ENCODE measurements at regions not wholly inside any gene's neighbourhood (a gene's known extent, or its start where the extent isn't known, plus 50 kb on each side); places are given as distances from the start of the nearest gene placed in this dataset.
"Not testable (repeated sequence)": the region's sequence is repeated elsewhere in the genome, so short reads cannot be mapped to it uniquely, and the experiment has no call there.

DNA sequence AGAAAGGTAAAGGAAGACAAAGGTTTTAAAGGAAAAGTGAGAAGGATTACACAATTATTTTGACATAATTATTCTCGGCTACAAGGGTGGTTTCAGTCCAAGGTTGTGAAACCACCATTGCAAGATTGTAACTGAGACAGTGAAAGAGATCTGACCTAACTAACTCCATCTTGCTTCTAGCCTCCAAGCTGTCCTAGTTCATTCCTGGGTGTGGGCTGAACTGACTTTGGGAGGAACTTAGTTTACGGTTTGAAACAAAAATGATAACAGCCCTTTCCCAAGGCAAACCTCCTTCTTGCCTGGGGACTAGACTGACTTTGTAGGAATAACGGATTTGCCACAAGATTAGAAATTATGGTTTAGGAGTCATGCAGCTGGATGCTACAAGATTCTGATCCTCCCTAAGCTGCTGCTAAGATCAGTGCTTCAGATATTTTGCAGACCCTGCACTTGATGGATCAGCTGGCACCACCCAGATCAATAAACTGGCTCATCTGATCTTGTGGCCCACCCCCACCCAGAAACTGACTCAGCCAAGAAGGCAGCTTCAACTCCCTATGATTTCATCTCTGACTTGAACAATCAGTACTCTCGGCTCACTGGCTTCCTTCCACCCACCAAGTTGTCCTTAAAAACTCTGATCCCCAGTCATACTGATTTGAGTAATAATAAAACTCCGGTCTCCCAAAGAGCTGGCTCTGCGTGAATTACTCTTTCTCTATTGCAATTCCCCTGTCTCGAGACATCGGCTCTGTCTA is 57.7 kb upstream of the AADACL2 start:
- DNase-seq (ENCODE audit: low read depth in 2 of 2): peak in 1 of 2 donors; percentile 35
- H3K4me3 ChIP-seq (replicated peaks in 1 of 2; ENCODE audit: low read depth in 2 of 2, low read length in 2 of 2): no peak overlapping the region
- TF ChIP-seq, protein P1, sequence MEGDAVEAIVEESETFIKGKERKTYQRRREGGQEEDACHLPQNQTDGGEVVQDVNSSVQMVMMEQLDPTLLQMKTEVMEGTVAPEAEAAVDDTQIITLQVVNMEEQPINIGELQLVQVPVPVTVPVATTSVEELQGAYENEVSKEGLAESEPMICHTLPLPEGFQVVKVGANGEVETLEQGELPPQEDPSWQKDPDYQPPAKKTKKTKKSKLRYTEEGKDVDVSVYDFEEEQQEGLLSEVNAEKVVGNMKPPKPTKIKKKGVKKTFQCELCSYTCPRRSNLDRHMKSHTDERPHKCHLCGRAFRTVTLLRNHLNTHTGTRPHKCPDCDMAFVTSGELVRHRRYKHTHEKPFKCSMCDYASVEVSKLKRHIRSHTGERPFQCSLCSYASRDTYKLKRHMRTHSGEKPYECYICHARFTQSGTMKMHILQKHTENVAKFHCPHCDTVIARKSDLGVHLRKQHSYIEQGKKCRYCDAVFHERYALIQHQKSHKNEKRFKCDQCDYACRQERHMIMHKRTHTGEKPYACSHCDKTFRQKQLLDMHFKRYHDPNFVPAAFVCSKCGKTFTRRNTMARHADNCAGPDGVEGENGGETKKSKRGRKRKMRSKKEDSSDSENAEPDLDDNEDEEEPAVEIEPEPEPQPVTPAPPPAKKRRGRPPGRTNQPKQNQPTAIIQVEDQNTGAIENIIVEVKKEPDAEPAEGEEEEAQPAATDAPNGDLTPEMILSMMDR (IDR thresholded peaks at IDR 0.05; ENCODE audit: low read depth, low read length): no peak

DNA sequence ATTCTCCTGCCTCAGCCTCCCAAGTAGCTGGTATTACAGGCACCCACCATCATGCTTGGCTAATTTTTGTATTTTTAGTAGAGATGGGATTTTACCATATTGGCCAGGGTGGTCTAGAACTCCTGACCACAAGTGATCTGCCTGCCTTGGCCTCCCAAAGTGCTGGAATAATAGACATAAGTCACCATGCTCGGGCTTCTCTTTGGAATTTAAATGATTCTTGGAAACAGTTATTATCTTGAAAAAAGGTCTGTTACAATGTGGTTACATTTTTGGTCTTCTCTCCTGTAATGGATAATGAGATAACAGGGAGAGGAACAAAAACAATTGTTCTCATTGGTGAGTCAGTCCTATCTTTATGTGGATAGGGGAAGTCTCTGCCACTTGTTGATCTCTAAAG is 59.8 kb upstream of the AADACL2 start:
- no peak for DNase-seq (ENCODE audit: low read depth in 2 of 2)
- TF ChIP-seq, protein P1 (IDR thresholded peaks at IDR 0.05; ENCODE audit: low read depth, low read length): no peak
- no peak overlapping the region for H3K4me3 ChIP-seq (replicated peaks in 1 of 2; ENCODE audit: low read depth in 2 of 2, low read length in 2 of 2)

DNA sequence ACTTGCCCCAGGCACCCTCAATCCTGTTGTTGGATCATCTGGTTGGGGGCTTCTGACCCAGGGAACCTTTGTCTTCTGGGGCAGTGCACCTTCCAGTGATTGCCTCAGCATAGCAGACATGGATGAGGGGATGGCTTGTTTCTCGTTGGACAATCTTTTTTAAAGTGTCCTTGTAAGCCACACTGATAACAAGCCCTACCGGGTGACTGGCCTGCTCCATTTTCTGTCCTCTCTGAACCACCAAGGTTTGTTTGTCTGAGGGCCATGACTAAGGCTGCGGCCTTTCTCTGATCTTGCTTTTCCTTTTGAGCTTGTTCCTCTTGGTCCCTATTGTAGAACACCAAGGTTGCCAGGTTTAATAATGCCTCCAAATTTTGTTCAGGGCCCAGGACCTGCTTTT is 66.0 kb upstream of the AADACL2 start:
- DNase-seq (ENCODE audit: low read depth in 2 of 2); H3K4me3 ChIP-seq (replicated peaks in 1 of 2; ENCODE audit: low read depth in 2 of 2, low read length in 2 of 2): not testable (repeated sequence)

DNA sequence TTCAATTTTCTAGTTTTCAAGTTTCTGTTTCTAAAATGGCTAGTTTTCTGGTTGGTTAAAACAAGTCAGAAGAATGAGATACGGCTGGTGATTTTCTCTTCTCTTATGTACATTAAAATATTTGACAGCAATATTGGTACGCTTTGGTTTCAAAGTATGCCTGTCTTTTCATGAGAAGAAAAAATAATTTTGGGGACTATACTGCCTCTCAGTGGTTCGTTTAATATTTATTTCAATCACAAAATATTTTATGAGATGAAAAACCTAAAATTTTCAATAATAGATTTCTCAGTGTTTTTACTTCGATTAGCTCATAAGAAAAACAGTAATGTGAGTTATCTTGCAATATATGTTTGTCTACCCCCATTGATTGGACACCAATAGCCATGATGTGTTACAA is 72.8 kb upstream of the AADACL2 start:
- H3K4me3 ChIP-seq (replicated peaks in 1 of 2; ENCODE audit: low read depth in 2 of 2, low read length in 2 of 2): no peak overlapping the region
- peak; percentile 38 to 65 for DNase-seq (ENCODE audit: low read depth in 2 of 2)
- TF ChIP-seq, protein P1 (IDR thresholded peaks at IDR 0.05; ENCODE audit: low read depth, low read length): no peak

DNA sequence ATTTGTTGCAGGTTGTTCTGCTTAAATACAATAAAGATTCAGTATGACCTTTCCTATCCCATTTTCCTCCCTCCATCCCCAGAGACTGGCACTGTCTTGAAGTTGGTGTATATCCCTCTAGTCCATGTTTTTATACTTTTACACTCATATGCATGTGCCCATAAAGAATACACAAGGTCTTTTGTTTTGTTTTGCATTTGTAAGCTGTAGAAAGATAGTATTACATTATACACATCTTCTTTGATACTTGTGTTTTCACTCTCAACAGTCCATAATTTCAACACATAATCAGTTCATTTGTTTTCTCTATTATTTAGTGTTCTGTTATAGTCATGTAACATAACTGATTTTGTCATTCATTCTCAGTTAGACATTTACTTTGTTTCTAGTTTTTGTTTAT is 88.7 kb upstream of the AADACL2 start:
- DNase-seq (ENCODE audit: low read depth in 2 of 2): no peak
- TF ChIP-seq, protein P1 (IDR thresholded peaks at IDR 0.05; ENCODE audit: low read depth, low read length): no peak
- no peak overlapping the region for H3K4me3 ChIP-seq (replicated peaks in 1 of 2; ENCODE audit: low read depth in 2 of 2, low read length in 2 of 2)

DNA sequence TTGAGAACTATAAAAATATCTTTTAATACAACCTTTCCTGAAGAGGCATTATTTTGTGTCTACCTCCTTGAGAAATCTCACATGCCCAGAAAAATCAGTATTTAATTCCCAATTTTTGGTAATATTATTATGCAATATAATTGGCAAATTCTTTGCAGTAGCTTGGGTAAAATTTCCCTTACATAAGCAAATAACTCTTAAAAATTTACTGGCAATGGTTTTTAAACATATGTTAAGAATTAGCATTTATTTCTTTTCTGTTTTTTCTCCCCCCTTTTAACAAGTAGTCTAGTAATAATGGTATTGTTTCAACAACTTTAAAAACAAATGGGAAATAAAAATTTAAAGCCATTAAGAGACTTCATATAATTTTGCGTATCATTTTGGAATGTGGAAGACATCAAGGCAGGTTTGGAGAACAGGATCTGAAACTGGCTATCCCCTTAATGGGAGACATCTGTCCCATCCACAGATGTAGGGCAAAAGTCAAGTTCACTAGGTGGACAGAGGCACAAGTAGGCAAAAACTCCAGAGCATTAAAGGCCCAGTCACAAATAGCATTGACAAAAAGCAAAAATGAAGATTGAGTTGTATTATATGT is 89.6 kb upstream of the AADACL2 start:
- DNase-seq (ENCODE audit: low read depth in 2 of 2): no peak
- TF ChIP-seq, protein P1 (IDR thresholded peaks at IDR 0.05; ENCODE audit: low read depth, low read length): no peak
- H3K4me3 ChIP-seq (replicated peaks in 1 of 2; ENCODE audit: low read depth in 2 of 2, low read length in 2 of 2): no peak overlapping the region

DNA sequence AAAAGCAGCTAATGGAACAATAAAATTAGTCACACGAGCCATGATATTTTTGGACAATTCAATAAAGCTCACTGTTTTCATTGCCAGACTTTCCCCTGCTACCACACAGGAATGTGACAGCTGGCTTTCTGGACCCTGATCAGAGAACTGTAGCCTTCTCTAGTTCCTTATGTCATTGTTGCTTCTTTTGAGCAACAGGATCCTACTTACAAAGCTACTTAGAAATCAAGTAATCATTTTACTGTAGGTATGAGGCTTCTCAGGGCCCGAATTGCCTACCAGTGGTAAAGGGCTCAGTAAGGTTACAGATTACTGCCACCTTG is 94.3 kb upstream of the AADACL2 start:
- H3K4me3 ChIP-seq (replicated peaks in 1 of 2; ENCODE audit: low read depth in 2 of 2, low read length in 2 of 2): no peak overlapping the region
- TF ChIP-seq, protein P1 (IDR thresholded peaks at IDR 0.05; ENCODE audit: low read depth, low read length): no peak

More for the DNA sequence above, 94.3 kb upstream of the AADACL2 start:
- peak in 1 of 2 donors; percentile 28 for DNase-seq (ENCODE audit: low read depth in 2 of 2)
